Fibroblast of peridontal ligament (primary cell): ENCODE measurements at regions not wholly inside any gene's neighbourhood (a gene's known extent, or its start where the extent isn't known, plus 50 kb on each side); places are given as distances from the start of the nearest gene placed in this dataset.

ENCODE experiments used
- DNase-seq: peaks from one replicate; pipeline ENCODE4 v3.0.0-alpha.2; 2010; ENCODE audit errors: extremely low read depth

DNA sequence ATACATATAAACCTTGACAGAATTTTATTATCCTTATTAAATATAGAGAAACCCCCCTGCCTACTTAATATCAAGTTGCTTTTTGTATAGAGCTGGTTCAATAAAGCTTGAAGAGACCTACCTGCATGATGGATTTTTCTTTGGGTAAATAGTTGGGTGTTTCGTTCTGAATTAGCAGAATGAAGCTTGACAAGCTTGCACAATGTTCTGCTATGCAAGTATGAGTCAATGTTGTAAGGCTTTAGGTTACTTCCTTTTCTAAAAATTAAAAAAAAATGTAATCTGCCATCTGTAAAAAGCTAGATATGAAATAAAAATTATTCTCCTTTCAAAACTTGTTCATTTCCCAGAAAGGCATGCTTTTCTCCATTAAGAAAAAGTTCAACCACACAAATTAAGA is 1662.6 kb upstream of the SEL1L start:
- peak; percentile 6 for DNase-seq

- no peak for DNase-seq
Observed at GRCh38 chr14:83197271-83197670, 1663.6 kb upstream of the SEL1L start.

DNA sequence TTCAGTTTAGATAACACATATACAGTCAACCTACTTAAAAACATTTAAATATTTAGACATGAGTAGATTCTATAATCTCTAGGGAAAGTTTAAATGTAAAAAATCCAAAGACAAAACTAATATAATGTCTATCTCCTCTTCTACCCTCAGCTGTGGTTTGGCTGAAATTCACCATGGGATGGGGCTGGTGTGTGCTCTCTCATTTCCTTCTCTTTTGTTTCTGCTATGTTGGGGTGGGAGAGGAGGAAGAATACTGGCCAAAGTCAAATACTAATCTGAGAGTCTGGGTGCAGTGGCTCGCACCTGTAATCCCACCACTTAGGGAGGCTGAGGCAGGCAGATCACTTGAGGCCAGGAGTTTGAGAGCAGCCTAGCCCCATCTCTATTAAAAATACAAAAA is 1673.9 kb upstream of the SEL1L start:
- no peak for DNase-seq

DNA sequence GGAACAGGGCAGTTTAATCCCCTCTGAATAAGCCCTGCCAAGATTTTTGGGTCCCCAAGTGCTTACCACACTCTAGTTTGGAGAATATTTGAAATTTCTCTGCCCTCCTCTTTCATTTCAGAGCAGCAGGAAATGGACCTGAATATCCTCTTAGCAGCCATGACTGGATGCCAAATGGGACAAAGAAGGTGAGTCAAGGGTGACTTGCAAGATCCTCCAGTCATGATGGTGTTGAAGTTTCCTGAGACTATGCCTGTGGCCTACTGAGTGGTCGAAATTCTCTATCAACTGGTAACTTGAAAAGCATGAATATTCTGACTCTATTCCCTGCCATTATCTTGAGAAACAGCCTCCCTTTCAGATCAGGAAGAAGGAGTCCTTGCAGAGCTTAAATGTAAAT is 1674.7 kb upstream of the SEL1L start:
- no peak for DNase-seq

DNA sequence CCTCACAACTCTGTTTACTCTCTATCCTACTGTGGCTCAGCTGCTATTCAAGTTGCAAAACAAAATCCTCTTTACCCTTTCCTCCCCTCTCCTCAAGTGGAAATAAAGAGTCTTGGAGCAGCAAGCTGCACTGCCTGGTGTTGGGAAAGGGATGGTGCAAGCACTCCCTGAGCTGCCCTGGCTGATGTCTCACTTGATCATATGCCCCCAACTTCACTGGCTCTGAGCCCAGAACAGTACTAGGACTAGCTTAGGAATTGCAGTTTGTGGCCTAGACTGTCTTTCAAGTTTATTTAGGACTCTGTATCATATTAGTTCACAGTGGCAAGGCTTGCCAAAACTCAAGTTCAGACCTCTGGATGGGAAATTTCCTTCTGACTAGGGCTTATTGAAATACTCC is 1683.8 kb upstream of the SEL1L start:
- peak; percentile 92 for DNase-seq

DNA sequence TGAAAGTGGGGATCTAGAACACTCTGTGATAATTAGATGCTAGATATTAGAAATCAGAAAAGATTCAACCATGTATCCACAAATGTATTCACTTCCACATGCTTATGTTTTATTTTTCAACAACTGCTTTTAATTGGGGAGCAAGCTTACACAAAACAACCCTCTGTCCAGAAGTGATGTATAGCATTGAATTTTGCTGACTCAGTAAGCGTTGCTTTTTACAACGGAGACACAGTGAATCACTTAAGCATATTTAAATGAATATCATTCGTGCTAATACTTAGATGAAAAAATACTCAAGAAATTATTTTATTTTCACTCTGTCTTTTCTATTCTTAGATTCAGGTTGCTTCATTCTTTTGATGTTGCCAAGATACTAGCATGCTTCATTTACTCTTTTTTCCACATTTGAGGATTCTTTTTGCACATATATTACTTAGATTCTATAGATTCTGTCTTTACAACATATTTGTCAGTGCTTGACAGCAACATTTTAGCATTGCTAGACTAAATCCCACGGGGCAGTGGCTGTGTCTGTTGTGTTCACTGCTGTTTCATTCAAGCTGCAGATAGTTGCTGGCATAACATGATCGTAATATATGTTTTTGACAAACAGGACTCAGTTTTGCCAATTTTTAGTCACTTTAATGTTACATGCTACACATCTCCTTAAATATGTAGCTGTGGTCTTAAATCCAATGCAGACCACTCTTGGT is 1714.4 kb upstream of the SEL1L start:
- no peak for DNase-seq

DNA sequence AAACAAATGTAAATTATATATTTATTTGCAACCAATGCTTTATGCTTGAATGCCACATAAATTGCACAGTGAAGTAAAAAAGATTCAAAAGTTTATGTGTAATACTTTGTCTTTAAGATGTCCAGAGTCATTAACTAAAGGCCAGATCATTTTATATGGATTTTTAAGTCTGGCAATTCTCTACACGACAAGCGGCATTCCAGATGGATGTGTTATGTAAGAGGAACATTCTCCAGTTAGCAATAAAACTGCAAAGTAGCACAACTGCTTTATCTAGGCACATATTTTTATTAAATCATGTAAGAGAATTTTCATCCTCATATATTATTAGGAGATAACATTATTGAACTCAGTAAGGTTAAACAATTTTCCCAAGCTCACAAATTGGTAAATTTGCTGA is 1717.7 kb upstream of the SEL1L start:
- no peak for DNase-seq

GRCh38 chr14:83253870-83254269 is 1720.2 kb upstream of the SEL1L start:
- DNase-seq: no peak

GRCh38 chr14:83255015-83255726 is 1721.5 kb upstream of the SEL1L start:
- no peak for DNase-seq

- DNase-seq: no peak
Observed at GRCh38 chr14:83255727-83256090, 1722.1 kb upstream of the SEL1L start.

- no peak for DNase-seq
Observed at GRCh38 chr14:83257466-83258439, 1724.1 kb upstream of the SEL1L start.

DNA sequence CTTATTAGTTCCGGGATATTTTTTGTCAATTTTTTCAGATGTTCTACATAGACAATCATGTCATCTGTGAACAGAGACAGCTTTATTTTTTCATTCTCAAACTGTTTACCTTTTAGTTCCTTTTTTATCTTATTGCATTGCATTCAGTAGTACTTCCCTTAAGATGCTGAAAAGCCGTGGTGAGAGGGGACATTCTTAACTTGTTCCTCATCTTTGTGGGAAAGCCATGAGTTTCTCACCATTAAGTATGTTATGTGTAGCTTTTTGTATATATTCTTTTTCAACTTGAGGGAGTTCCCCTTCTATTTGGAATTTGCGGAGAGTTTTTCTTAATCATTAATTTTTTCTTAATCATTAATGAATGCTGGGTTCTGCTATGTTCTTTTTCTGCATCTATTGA is 1727.1 kb upstream of the SEL1L start:
- DNase-seq: no peak

GRCh38 chr14:83269583-83269982 is 1735.9 kb upstream of the SEL1L start:
- no peak for DNase-seq

GRCh38 chr14:83271663-83272062 is 1738.0 kb upstream of the SEL1L start:
- DNase-seq: no peak

- DNase-seq: no peak
Observed at GRCh38 chr14:83280719-83281118, 1747.1 kb upstream of the SEL1L start.

DNA sequence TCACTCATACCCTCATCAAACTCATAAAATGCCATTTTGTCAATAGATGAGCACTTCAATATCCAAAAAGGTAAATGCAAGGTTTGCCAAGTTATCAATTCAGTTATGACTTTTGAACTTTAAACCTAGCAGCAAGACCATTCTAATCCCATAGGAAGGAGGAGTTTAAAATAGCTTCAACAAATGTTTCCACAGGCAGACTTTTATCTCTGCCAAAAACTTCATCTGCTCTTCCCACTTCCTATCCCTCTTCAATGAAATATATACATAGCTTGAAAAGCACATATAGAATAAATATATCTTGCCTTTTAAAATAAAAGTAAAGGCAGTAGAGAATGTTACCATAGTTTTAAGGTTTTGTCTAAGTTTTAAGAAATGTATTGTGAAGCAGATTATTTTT is 1749.1 kb upstream of the SEL1L start:
- no peak for DNase-seq

DNA sequence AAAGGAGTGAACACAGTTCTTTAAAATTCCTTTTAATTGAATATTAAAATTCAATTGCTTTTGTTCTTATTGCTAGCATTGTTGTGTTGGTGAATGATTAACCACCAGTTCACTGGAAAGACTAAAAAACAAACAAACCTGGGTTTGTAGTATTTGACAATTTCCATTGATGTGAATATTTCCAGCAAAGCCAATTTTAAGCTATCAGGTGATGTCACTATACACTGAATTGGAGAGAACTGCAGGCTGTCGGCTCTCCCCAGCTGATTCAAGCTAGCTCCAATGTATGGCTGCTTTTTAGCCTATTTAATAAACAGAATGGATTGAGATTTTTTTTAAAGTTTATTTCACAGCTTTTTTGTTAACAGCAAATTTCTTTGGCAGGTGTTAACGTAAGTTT is 1753.6 kb upstream of the SEL1L start:
- no peak for DNase-seq

DNA sequence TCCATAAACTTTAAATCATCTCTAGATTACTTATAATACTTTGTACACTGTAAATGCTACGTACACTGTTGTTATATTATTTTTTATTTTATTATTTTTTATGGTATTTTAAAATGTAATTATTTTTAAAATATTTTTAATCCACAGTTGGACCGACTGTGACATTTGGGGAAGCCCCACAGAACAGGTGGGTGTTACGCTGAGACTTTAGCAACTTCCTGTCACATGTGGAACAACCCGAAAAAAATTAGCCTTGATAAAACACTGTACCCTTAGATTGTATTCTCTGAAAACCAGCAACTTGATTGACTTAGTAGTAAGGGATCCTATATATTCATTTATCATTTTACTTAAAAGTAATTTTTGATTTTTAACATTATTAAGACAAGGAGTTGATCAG is 1755.7 kb upstream of the SEL1L start:
- DNase-seq: no peak

DNA sequence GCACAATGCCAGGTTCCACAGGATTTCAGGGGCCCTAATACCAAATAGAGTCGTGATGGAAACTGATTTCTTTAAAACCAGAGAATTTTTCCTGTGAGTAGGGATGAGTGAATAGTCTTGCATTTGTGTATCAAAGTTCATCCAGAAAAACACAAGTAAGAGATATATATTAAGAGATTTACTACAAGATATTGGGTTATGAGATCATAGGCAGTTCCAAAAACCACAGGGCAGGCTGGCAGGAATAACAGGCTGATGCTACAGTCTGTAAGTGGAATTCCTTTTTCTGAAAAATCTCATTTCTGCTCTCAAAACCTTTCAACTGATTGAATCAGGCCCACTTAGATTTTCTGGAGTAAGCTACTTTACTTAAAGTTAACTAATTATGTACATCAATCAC is 1756.2 kb upstream of the SEL1L start:
- DNase-seq: peak; percentile 35

GRCh38 chr14:83290447-83290846 is 1756.8 kb upstream of the SEL1L start:
- DNase-seq: no peak

DNA sequence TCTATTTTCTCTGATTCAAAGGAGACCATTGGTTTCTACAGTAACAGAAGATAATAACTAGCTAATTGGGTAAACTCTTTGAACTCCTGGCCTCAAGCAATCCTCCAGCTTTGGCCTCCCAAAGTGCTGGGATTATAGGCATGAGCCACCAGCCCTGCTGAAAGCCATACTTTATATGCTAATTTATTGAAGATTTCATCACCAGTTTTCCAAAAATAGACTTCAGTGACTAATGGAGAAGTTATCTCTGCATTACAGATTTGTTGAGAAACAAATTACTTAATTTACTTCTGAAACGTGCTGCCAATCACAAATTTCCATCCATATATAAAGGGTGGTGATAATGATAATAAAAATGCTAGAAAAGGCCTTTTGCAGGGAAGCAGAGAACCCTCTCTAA is 1758.1 kb upstream of the SEL1L start:
- DNase-seq: no peak

DNA sequence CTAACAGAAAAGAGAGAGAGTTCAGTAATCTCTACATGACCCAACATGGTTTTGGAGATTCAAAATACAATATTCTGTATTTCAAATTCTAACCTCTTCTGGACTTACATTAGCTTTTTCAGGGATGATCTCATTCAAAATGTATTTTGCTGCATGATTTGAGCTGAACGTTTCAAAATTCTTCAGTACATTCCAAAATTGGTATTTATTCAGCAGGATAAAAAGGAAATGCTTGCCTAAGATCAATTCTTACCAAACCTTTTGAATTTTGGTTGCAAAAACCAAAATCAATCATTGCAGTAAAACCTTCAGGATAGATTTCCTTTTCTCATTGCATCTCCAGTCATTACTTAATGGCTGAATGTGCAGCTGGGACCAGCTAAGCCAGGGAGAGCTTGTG is 1761.3 kb upstream of the SEL1L start:
- DNase-seq: peak; percentile 50

GRCh38 chr14:83297361-83297760 is 1763.7 kb upstream of the SEL1L start:
- no peak for DNase-seq
